ENCODE measurements at regions not wholly inside any gene's neighbourhood (a gene's known extent, or its start where the extent isn't known, plus 50 kb on each side); places are given as distances from the start of the nearest gene placed in this dataset.

DNA sequence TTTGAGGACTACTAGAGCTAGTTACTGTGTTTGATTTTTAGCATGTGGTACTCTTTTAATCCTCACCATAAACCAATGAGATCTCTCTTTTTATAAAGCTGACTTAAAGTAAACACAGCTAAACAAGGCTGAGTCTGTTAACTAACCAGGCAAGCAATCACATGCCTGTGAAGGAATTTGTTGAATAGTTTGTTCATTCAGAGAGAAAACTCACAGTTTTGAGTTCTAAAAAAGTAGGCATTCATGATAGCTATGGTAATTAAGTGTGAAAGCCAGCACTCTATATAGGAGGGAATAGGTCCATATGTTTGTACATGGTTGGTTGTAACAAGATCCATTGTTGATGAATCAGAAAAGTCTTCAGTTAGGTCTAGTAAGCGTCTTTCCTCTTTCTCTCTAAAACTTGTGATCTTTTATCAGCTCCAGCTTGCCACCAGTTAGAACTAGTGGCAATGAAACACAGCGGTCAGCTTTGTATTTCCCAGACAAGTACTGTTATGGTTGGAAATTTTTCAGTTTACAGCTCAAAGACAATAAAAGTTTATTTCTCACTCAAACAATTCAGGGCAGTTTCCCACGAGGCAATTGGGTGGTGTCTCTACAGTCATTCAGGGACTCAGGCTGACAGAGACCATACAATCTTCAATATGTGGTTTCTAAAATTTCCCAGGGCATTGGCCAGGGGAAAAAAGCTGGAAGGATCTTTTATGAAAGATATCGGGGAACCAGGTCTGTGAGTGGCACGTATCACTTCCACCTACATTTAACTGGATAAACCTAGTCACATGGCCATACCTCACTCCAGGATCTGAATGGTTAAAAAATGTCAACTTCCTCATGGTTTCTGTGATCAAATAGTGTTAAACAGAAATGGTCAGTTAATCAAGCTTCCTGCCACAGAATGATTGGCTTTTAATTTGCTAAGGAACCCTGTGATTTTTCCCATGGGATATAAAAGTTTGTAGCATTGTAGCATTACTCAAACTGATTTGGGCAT, 203.1 kb downstream of the KIF21A start:
- no peak for TF ChIP-seq ZNF354C (tag by site-specific recombination; IDR thresholded peaks at IDR 0.05; ENCODE audit: borderline replicate concordance, low read depth)
- TF ChIP-seq, protein P1, sequence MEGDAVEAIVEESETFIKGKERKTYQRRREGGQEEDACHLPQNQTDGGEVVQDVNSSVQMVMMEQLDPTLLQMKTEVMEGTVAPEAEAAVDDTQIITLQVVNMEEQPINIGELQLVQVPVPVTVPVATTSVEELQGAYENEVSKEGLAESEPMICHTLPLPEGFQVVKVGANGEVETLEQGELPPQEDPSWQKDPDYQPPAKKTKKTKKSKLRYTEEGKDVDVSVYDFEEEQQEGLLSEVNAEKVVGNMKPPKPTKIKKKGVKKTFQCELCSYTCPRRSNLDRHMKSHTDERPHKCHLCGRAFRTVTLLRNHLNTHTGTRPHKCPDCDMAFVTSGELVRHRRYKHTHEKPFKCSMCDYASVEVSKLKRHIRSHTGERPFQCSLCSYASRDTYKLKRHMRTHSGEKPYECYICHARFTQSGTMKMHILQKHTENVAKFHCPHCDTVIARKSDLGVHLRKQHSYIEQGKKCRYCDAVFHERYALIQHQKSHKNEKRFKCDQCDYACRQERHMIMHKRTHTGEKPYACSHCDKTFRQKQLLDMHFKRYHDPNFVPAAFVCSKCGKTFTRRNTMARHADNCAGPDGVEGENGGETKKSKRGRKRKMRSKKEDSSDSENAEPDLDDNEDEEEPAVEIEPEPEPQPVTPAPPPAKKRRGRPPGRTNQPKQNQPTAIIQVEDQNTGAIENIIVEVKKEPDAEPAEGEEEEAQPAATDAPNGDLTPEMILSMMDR (tag by site-specific recombination; IDR thresholded peaks at IDR 0.05) = no peak
- TF ChIP-seq, protein P2, sequence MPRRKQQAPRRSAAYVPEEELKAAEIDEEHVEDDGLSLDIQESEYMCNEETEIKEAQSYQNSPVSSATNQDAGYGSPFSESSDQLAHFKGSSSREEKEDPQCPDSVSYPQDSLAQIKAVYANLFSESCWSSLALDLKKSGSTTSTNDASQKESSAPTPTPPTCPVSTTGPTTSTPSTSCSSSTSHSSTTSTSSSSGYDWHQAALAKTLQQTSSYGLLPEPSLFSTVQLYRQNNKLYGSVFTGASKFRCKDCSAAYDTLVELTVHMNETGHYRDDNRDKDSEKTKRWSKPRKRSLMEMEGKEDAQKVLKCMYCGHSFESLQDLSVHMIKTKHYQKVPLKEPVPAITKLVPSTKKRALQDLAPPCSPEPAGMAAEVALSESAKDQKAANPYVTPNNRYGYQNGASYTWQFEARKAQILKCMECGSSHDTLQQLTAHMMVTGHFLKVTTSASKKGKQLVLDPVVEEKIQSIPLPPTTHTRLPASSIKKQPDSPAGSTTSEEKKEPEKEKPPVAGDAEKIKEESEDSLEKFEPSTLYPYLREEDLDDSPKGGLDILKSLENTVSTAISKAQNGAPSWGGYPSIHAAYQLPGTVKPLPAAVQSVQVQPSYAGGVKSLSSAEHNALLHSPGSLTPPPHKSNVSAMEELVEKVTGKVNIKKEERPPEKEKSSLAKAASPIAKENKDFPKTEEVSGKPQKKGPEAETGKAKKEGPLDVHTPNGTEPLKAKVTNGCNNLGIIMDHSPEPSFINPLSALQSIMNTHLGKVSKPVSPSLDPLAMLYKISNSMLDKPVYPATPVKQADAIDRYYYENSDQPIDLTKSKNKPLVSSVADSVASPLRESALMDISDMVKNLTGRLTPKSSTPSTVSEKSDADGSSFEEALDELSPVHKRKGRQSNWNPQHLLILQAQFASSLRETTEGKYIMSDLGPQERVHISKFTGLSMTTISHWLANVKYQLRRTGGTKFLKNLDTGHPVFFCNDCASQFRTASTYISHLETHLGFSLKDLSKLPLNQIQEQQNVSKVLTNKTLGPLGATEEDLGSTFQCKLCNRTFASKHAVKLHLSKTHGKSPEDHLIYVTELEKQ (tag by site-specific recombination; IDR thresholded peaks at IDR 0.05; ENCODE audit: borderline replicate concordance) = no peak

Measured in HEK293 (cell line).